Mucosa of descending colon (tissue), 3 donors: ENCODE measurements at regions not wholly inside any gene's neighbourhood (a gene's known extent, or its start where the extent isn't known, plus 50 kb on each side); places are given as distances from the start of the nearest gene placed in this dataset.

ENCODE experiments used
- ATAC-seq: fragments of 200-7000 bp; cut with Tn5 transposase; one replicate; pipeline ENCODE4 v1.9.1; 2020; ENCODE audit warnings: mild to moderate bottlenecking, moderate library complexity
- DNase-seq, 3 donors: peaks; one replicate each; pipeline ENCODE4 v3.0.0-alpha.2; 2020
- H3K36me3 ChIP-seq: fragments of 200-600 bp; one replicate; pipeline ENCODE4 v1.8.0; 2021; ENCODE audit warnings: low read depth, mild to moderate bottlenecking
- H3K4me1 ChIP-seq: fragments of 200-600 bp; one replicate; pipeline ENCODE4 v1.8.0; 2021; ENCODE audit warnings: low read depth, mild to moderate bottlenecking
- H3K4me3 ChIP-seq: fragments of 200-600 bp; one replicate; pipeline ENCODE4 v1.8.0; 2021; ENCODE audit warnings: mild to moderate bottlenecking
- H3K9me3 ChIP-seq: fragments of 200-600 bp; one replicate; pipeline ENCODE4 v1.8.0; 2021; ENCODE audit warnings: mild to moderate bottlenecking
- intact Hi-C, 2 donors: fragments of 100-400 bp; cut with DNase I in 1 of 2; cut with micrococcal nuclease in 1 of 2; formaldehyde crosslinking; loops; one replicate each; pipeline versions ENCODE4 v1.11.0 to v1.11.1; 2022; cut with DNase I, micrococcal nuclease
- TF ChIP-seq, protein P1 (sequence below): fragments of 200-600 bp; IDR thresholded peaks from one replicate; pipeline ENCODE4 v1.8.0; 2022; ENCODE audit warnings: antibody characterized with exemption, mild to moderate bottlenecking
- donor health status: DM: no; HTN: no; CAD: no; lungs with moderate emphysema.
- donor health status: DM: no; HTN: no; CAD: no.
- donor health status: DM: no; HTN: yes; CAD: no.

DNA sequence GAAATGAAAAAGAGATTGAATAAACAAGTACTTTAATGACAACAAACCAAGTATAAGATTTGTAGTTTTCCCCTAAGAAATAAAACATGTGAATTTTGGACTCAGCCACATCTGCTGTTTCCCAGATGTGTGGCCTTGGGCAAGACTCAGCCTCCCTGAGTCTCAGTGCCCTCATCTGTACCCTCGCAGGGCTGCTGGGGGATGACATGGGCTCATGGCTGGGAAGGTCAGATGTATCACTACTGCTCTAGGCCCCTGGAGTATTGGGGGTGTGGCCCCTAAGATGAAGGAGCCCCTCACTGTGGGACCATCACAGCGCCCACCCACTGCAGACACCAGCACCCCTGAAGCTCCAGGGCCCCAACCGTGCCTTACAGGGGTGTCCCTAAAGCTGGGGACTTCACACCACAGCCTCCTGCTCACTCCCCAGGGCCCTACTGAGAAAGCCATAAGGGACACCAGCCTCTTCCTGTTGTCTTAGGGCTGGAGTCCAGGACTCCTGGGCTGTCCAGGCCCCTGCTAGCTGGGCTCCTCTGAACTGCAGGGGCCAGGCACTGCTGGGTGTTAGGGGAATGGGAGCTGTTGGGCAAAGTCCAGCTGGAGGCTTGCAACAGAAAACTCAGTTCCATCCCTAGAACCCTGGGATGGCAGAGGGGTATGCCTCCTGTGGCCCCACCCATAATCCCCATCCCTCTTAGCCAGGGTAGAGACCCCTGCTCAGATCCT lies 104.0 kb upstream of the WNT4 start:
- DNase-seq (no peak), ATAC-seq (peak; percentile 9)
- Histone ChIP-seq H3K36me3 (no peaks in the 10 kb centered on the region), H3K4me1 (no peaks in the 10 kb centered on the region), H3K4me3 (no peak overlapping the region), H3K9me3 (no peaks in the 10 kb centered on the region)
- TF ChIP-seq, protein P1, sequence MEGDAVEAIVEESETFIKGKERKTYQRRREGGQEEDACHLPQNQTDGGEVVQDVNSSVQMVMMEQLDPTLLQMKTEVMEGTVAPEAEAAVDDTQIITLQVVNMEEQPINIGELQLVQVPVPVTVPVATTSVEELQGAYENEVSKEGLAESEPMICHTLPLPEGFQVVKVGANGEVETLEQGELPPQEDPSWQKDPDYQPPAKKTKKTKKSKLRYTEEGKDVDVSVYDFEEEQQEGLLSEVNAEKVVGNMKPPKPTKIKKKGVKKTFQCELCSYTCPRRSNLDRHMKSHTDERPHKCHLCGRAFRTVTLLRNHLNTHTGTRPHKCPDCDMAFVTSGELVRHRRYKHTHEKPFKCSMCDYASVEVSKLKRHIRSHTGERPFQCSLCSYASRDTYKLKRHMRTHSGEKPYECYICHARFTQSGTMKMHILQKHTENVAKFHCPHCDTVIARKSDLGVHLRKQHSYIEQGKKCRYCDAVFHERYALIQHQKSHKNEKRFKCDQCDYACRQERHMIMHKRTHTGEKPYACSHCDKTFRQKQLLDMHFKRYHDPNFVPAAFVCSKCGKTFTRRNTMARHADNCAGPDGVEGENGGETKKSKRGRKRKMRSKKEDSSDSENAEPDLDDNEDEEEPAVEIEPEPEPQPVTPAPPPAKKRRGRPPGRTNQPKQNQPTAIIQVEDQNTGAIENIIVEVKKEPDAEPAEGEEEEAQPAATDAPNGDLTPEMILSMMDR: no peak
- intact Hi-C loops: no loop called here

DNA sequence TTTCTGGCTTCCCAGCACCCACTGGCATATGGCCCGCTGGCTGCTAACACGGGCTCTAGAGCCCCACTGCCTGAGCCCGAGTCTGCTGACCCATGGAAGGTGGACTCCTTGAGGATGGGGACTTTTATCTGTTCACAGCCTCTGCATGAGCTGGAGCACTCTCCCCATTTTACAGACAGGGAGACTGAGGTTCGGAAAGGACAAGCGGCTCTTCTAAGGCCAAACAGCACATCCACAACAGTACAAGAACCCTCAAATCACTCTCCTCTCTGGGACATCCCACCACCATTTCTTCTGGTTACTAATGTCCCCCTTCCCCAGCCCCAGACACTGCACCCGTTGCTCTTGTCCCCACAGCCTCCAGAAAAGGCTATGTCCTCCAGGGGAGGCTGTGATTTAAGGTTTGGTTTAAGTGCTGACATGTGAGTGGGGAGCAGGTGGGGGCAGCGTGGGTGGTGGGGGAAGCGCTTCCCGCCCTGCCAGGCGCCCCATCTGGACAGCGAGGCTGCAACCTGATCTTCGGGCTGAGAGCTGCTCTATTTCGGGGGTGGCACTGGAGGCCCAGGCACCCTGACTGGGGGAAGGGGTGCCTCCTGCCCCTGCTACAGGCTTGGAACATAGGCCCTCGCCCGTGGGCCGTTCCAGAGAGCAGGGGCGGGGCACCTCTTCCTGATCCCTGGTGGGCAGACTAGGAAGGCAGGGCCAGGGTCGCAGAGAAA lies 104.8 kb upstream of the WNT4 start:
- intact Hi-C loops: no loop called here
- Histone ChIP-seq H3K4me1 (no peaks in the 10 kb centered on the region), H3K9me3 (no peaks in the 10 kb centered on the region), H3K36me3 (no peaks in the 10 kb centered on the region), H3K4me3 (no peak overlapping the region)
- no peak for DNase-seq
- TF ChIP-seq, protein P1: no peak
- ATAC-seq: no peak

DNA sequence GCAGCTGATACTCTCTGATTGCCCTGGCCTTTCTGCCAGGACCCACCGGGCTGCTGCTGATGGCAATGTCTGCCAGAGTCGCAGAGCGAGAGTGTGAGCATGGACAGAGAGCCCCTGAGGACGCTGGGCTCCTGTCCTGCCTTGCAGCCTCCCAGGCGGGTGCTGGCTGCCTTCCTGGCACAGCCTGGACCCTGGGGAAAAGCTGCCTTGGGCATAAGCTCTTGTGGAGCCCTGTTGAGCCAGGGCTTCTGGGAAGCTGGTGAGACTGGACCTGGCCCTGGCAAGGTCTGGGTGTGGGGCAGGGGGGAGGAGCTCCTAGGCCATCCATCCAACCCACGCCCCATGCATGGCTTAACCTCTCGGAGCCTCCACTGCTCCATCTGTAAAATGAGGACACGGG lies 105.8 kb upstream of the WNT4 start:
- no peaks in the 10 kb centered on the region for H3K9me3 ChIP-seq
- intact Hi-C loops: no loop called here
- no peaks in the 10 kb centered on the region for H3K36me3 ChIP-seq
- DNase-seq (no peak), ATAC-seq (no peak)
- H3K4me1 ChIP-seq: no peaks in the 10 kb centered on the region
- H3K4me3 ChIP-seq: no peak overlapping the region
- TF ChIP-seq, protein P1: no peak

DNA sequence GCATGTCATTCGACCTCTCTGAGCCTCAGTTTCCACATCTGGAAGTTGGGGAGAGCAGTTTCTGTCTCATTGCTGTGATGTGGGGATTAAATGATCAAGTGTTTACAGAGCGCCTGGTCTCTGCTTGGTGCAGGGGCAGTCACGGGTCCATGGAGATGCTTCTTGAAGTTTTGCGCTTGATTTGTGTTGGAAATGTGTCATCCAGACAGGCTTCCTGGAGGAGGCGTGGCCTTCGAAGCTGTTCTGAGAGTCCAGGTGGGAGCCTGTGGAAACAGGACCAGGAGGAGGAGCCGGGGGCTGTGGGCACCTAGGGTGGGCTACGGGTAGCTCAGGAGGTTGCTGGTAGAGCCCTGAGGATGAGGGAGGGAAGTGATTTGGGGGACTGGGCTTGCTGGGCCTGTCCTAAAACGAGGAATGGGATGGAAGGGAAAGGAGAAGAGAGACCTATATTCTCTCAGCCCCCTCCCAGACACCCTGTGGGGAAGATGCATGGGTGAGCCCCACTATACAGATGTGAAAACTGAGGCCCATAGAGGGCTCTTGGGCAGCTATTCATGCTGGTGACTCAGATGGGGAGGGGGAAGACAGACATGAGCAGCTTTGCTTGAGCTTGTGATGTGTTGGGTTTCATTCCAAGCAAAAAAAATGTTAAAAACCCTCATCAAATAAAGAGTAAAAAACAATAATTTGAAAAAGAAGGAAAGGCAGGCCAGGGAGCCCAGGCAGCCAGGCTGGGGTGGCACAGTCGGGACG lies 107.2 kb upstream of the WNT4 start:
- ATAC-seq (no peak), DNase-seq (no peak)
- Histone ChIP-seq H3K4me1 (peaks cover 4% of the 10 kb centered on the region), H3K36me3 (no peaks in the 10 kb centered on the region), H3K4me3 (no peak overlapping the region), H3K9me3 (no peaks in the 10 kb centered on the region)
- intact Hi-C loops: no loop called here
- TF ChIP-seq, protein P1: no peak

DNA sequence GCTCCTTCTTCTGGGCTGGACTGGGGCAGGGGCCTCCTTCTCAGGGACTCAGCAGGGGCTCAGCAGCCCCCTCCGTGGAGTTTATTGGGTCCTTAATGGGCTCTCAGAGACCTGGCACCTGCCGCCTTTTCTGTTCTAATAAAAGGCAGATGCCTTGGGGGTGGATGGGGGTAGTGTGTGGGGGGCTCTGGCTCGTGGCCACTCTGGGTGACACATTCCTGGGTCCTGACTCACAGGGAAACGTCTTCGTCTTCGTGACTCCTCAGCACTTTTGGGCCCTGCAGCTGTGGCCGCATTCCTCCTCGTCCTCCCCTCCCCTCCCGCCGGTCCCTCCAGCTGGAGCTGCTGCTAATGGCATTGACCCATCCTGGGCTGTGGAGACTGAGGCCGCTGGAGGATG lies 107.8 kb upstream of the WNT4 start:
- ATAC-seq (no peak), DNase-seq (peak in 1 of 3 donors; percentile 45)
- H3K4me1 ChIP-seq: peaks cover 9% of the 10 kb centered on the region
- no peak overlapping the region for H3K4me3 ChIP-seq
- intact Hi-C loops: no loop called here
- no peaks in the 10 kb centered on the region for H3K9me3 ChIP-seq
- no peaks in the 10 kb centered on the region for H3K36me3 ChIP-seq
- TF ChIP-seq, protein P1: no peak
